ENCODE measurements at regions not wholly inside any gene's neighbourhood (a gene's known extent, or its start where the extent isn't known, plus 50 kb on each side); places are given as distances from the start of the nearest gene placed in this dataset.

- Histone ChIP-seq H4K8ac (replicated peaks; ENCODE audit: insufficient read length, low read depth, low read length) (no peak overlapping the region), H3K4me1 (ENCODE audit: insufficient read depth, low read length) (0 out of 2 replicates have a peak, but pooled peaks cover 4% of the 10 kb centered on the region), H3K4me2 (ENCODE audit: insufficient read depth, insufficient read length, low read length) (no peak overlapping the region), H3K27ac (ENCODE audit: insufficient read length, low read depth, low read length) (no peak overlapping the region), H2AK5ac (ENCODE audit: insufficient read length, low read length) (no peak overlapping the region), H2BK12ac (ENCODE audit: insufficient read length, low read depth, low read length) (no peak overlapping the region), H3K9ac (ENCODE audit: extremely low read depth, insufficient read length, low read length) (no peak overlapping the region), H2BK15ac (ENCODE audit: low read depth, low read length) (no peak overlapping the region), H3K14ac (ENCODE audit: insufficient read depth, low read length) (no peak overlapping the region; the same call in 1 of the 2 replicates), H3K79me1 (ENCODE audit: insufficient read depth, low read depth, low read length, poor library complexity, severe bottlenecking) (no peaks in the 10 kb centered on the region), H4K20me1 (ENCODE audit: control insufficient read depth, insufficient read depth, insufficient read length) (no peaks in the 10 kb centered on the region), H2BK5ac (ENCODE audit: insufficient read length, low read length) (no peak overlapping the region), H2BK120ac (ENCODE audit: low read depth, low read length, poor library complexity, severe bottlenecking) (no peak overlapping the region), H3K23ac (ENCODE audit: insufficient read length, low read depth, low read length) (no peak overlapping the region), H3K23me2 (ENCODE audit: insufficient read length, low read depth, low read length, poor library complexity, severe bottlenecking) (no peaks in the 10 kb centered on the region), H4K91ac (ENCODE audit: insufficient read length, low read depth, low read length) (no peak overlapping the region), H3K9me3 (ENCODE audit: control insufficient read depth, low read depth, low read length) (no peaks in the 10 kb centered on the region), H3K18ac (ENCODE audit: insufficient read length, low read depth, low read length) (no peak overlapping the region), H2AFZ (ENCODE audit: low read length) (no peak overlapping the region), H3K79me2 (ENCODE audit: insufficient read depth, low read length) (no peaks in the 10 kb centered on the region), H3K27me3 (ENCODE audit: insufficient read depth, low read length) (no peaks in the 10 kb centered on the region), H3T11ph (ENCODE audit: low read length) (no peak overlapping the region), H3K4ac (ENCODE audit: low read depth, low read length) (no peak overlapping the region), H4K5ac (ENCODE audit: insufficient read length, low read depth, low read length) (no peak overlapping the region), H3K56ac (ENCODE audit: insufficient read length, low read depth, low read length) (no peak overlapping the region), H2BK20ac (ENCODE audit: low read depth, low read length, poor library complexity, severe bottlenecking) (no peak overlapping the region)
- Mint-ChIP-seq H3K27me3 (ENCODE audit: low read depth) (no peaks in the 10 kb centered on the region), H3K4me1 (peaks cover 8 to 9% of the 10 kb centered on the region in 2 experiments), H3K4me3 (no peak overlapping the region), H3K9me3 (no peaks in the 10 kb centered on the region), H3K36me3 (ENCODE audit: insufficient read depth in 1 of 3, low read depth in 3 of 3) (no peaks in the 10 kb centered on the region; a peak in 1 of 7 replicates), H3K27ac (no peak overlapping the region)
- TF ChIP-seq, protein P1, sequence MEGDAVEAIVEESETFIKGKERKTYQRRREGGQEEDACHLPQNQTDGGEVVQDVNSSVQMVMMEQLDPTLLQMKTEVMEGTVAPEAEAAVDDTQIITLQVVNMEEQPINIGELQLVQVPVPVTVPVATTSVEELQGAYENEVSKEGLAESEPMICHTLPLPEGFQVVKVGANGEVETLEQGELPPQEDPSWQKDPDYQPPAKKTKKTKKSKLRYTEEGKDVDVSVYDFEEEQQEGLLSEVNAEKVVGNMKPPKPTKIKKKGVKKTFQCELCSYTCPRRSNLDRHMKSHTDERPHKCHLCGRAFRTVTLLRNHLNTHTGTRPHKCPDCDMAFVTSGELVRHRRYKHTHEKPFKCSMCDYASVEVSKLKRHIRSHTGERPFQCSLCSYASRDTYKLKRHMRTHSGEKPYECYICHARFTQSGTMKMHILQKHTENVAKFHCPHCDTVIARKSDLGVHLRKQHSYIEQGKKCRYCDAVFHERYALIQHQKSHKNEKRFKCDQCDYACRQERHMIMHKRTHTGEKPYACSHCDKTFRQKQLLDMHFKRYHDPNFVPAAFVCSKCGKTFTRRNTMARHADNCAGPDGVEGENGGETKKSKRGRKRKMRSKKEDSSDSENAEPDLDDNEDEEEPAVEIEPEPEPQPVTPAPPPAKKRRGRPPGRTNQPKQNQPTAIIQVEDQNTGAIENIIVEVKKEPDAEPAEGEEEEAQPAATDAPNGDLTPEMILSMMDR (conservative IDR thresholded peaks at IDR 0.05) = no peak
- WGBS (ENCODE audit: extremely low coverage, insufficient read length, low lambda C conversion rate) = no CpG with 5 or more reads among the region's 1 CpG
- no peak for DNase-seq
Measured at GRCh38 chr4:100605144-100605543, 87.3 kb upstream of the EMCN start.

Data from H9 (cell line).